HG03064 (cell line): ENCODE measurements at regions not wholly inside any gene's neighbourhood (a gene's known extent, or its start where the extent isn't known, plus 50 kb on each side); places are given as distances from the start of the nearest gene placed in this dataset.
"Not testable (repeated sequence)": the region's sequence is repeated elsewhere in the genome, so short reads cannot be mapped to it uniquely, and the experiment has no call there.

Experiments
- ATAC-seq: cut with Tn5 transposase; IDR thresholded peaks from one replicate; pipeline ENCODE4 v1.9.1; 2021; ENCODE audit warnings: low read depth; ENCODE audit not compliant: unreplicated experiment

DNA sequence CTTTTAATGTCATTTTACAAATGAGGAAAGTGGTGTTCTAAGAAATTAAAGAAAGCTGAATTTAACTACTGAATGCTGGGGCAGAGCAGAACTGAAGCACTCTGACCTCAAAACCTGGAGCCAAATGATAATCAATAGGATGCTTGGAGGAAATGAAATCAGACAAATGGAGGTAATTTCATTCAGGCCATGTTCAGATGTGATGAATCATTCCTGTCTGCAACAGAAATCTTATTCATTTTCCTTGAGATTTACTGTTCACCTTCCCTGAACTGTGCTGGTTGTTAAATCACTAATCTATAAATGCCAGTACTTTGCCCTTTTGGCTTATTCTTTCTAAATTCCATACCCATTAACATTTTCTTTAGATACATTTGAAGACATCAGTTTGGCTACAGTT is 85.6 kb upstream of the SNX7 start:
- ATAC-seq, result no peak

GRCh38 chr1:98565951-98566350 is 95.6 kb upstream of the SNX7 start:
- ATAC-seq, result no peak

GRCh38 chr1:98559291-98559690 is 102.2 kb upstream of the SNX7 start:
- no peak for ATAC-seq

- ATAC-seq, result no peak
Observed at GRCh38 chr1:98557895-98558294, 103.6 kb upstream of the SNX7 start.

DNA sequence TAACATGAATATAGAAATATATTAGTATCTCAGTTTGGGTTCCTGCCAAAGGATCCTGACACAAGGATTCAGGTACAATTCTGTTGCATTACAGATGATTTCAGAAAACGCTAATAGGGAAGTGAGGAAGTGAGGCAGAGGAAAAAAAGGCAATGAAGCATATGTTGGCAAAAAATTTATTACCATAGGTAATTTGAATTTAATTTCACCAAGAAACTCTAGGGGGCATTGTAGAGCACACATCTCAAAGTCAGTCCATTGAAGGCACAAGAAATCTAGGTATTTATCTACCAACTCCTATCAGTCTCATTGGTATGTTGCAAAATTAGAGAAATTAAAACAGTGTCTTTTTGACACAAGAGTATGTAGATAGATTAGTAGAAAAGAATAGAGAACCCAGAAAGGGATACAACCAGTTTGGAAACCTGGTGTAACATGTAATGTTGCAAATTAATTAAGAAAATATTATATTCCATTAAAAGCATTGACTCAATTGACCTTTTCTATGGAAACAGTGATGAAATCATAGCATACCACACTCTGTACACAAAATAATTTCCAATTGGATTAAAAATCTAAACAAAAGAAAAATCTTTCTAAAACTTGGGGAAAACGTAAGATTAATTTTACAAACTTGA is 104.9 kb upstream of the SNX7 start:
- no peak for ATAC-seq

DNA sequence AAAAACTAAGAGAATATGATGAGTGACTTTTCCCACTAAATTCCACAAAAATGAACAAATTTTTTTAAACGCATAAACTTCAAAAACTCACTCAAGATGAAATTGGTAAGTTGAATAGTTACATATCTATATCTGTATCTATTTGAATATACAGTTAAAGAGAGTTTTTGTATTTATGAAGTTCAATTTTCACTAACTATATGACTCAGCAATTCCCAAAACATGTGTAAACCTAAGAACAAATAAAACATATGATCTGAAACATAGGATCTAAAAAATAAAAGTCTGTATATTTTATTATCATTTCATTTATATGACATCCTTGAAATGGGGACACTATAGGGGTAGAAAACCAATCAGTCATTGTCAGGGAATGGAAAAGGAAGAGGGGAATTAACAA is 105.7 kb upstream of the SNX7 start:
- ATAC-seq, result no peak

- not testable (repeated sequence) for ATAC-seq
Observed at GRCh38 chr1:98552576-98553074, 108.9 kb upstream of the SNX7 start.

GRCh38 chr1:98550076-98550475 is 111.4 kb upstream of the SNX7 start:
- no peak for ATAC-seq

- no peak for ATAC-seq
Observed at GRCh38 chr1:98546319-98546718, 115.2 kb upstream of the SNX7 start.

DNA sequence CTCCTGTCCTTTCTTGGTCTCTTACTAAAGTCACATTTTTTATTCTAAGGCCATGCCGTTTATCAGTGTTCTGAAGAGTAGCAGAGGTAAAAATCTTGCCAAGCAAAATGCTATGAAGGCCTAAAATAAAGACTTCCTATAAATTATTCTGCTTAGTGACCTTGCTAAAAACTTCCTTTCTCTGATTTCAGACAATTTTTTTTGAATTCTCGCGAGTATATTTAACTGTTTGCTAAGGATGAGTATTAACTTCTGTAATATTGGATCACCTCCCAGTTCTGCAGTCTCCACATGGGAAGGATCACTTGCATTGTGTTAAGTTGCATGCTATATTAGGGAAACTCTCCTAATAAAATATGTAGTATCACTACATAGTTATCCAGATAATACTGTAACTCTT is 123.4 kb upstream of the SNX7 start:
- no peak for ATAC-seq

- no peak for ATAC-seq
Observed at GRCh38 chr1:98523256-98523655, 138.3 kb upstream of the SNX7 start.

DNA sequence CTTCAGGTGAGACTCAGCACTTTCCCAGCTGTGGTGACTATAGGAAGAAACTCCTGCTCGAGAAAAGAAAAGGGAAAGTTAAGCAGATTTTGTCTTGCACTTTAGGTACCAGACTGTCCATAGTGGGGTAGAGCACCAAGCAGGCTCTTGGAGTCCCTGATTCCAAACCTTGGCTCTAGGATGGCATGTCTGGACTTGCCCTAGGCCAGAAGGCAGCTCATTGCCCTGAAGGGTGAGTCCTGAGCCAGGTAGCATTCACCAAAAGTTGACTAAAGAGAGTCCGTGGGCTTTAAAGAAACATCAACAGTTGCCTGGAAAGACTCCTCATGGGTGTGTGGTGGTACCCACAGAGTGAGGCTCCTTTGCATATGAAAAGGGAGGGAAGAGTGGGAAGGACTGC is 145.2 kb upstream of the SNX7 start:
- ATAC-seq, result no peak

DNA sequence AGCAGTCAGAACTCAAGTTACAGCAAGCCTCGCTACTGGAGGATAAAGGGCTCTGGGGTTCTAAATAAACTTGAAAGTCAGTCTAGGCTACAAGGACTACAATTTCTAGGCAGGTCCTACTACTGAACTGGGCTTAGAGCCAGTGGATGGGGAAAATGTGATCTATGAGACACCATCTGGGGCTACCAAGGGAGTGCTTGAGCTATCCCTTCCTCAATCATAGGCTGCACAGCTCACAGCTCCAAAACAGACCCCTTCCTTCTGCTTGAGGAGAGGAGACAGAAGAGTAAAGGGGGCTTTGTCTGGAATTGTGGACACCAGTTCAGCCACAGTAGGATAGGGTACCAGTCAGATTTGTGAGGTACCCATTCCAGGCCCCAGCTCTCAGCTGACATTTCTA is 145.8 kb upstream of the SNX7 start:
- no peak for ATAC-seq

GRCh38 chr1:98512216-98512615 is 149.3 kb upstream of the SNX7 start:
- not testable (repeated sequence) for ATAC-seq

DNA sequence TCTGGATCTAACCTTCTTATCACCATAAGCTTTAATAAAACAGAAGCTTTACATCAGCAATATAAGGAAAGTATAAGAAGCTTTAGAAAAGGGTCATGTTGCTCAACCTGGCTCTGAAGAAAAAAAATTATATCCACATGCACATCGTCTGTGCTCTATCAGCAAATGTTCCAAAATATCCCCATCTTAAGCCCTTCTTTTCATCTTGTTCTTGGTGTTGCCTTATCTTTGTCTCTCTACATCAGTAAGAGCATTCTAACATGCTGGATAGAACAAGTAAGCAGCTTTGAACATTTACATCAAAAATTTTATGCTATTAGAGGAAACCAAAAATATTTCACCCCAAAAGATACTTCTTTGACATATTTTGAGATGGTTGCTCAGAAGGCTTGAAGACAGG is 157.8 kb upstream of the SNX7 start:
- ATAC-seq, result no peak

DNA sequence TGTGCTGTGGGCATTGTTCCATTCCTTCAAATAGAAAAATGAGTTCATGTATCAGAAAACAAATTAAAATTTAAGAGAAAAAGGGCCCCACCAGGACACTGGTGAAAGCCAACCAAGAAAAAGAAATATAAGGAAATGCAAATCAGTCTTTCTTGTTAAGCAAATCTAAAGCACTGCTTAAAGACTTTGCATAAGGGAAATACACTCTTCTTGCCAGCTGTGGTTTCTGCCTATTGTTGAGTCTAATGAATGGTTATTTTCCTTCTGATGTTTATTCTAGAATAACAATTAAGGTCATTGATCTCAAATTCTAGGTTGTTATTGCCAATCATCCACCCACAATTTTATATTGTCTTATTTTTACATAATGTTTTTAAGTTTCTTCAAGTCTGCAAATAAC is 158.6 kb upstream of the SNX7 start:
- no peak for ATAC-seq

DNA sequence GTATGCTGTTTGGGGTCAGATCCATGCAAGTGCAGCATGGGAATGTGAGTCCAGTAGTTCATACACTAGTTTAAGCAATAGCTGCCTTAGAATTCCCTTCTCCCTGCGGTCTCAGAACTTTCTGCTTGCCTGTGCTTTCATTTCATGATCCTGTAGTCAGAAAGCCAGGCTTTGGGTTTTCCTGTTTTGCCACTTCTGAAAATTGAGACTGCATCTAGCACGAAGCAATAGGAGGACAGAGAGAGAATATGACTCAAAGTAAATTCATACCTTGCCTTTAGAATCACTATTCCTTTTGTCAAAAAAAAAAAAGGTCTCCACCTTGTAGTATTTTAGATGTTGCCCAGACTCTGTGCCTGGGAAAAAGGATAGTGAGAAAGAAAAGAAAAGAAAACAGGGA is 161.2 kb upstream of the SNX7 start:
- ATAC-seq, result no peak

DNA sequence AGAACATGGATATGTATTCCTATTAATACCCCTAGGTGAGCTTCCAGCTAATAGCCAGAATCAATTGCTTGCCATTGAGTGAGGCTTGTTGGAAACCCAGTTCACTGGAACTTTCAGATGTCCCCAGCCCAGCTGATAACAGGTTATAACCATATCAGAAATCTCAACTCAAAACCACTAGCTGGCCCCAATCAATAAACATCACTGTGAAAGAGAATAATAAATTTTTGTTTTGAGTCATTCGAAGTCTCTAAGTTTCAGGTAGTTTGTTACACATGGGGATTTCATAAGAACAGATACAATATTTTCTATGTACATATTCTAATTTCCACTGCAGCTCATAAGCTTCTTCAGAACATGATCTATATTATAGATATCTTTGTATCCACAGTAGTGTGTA is 162.9 kb upstream of the SNX7 start:
- no peak for ATAC-seq

DNA sequence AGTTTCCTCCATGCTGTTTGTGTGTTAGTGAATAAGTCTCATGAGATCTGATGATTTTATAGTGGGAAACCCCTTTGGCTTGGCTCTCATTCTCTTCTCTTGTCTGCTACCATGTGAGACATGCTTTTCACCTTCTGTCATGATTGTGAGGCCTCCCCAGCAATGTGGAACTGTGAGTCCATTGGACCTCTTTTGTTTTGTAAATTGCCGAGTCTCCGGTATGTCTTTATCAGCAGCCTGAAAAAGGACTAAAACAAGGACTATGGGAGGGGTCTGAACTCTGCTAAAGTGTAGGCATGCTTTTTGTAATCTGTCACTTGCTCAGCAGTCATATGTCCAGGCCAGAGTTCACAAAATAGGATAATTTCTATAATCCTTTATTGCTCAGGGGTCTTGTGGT is 164.0 kb upstream of the SNX7 start:
- no peak for ATAC-seq

GRCh38 chr1:98496256-98496995 is 165.1 kb upstream of the SNX7 start:
- no peak for ATAC-seq

DNA sequence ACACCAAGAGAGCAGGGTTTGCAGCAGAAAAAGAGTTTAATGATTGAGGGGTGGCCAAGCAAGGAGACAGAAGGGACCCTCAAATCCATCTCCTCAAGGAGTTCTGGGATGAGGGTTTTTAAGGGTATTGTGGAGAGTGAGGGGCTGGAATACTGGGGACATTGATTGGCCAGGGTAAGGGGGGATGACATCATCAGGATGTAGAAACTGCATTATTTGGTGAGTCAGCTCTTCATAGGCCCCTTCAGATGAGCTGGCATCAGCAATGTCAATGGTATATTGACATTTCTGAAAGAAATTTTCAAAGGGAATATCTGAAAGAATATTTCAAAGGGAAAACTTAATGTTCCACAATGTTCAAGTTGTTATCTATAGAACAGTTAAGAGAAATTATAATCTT is 168.1 kb upstream of the SNX7 start:
- no peak for ATAC-seq

DNA sequence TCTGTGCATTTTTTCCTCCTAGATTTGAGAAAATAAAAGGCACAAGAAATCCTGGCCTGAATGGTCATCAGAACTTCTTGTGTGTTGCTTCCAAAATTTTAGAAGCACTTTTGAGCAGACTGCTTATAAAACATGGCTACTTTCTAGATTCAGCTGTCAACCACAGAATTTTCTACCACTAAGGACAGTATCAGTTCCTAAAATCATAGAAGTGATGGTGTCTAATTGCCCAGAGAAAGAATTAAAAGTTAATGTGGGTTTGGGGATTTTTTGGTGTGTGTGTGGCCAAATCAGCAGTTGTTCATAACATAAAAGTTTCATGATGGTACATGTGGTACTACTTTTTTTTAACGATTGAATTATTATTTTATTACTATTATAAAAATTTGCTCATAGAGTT is 171.4 kb upstream of the SNX7 start:
- ATAC-seq, result no peak
